ENCODE measurements at regions not wholly inside any gene's neighbourhood (a gene's known extent, or its start where the extent isn't known, plus 50 kb on each side); places are given as distances from the start of the nearest gene placed in this dataset.

GRCh38 chr4:145302725-145303124 lies 122.3 kb upstream of the OTUD4 start:
- Histone ChIP-seq H3K27me3 (ENCODE audit: insufficient read depth, low read length, poor library complexity, severe bottlenecking) (no peaks in the 10 kb centered on the region), H3K4me2 (ENCODE audit: low read depth, low read length, poor library complexity, severe bottlenecking) (no peak overlapping the region), H2AFZ (ENCODE audit: low read length) (no peak overlapping the region), H3K9me3 (ENCODE audit: insufficient read depth, low read depth, low read length) (no peaks in the 10 kb centered on the region), H3K9me2 (replicated peaks; ENCODE audit: low read depth, low read length) (no peaks in the 10 kb centered on the region), H3F3A (ENCODE audit: low read depth) (peaks cover 8% of the 10 kb centered on the region), H3K9ac (ENCODE audit: low read depth, low read length, poor library complexity, severe bottlenecking) (no peak overlapping the region), H3K4me3 (ENCODE audit: low read length, poor library complexity, severe bottlenecking) (no peak overlapping the region), H4K20me1 (ENCODE audit: insufficient read depth, low read length, poor library complexity, severe bottlenecking) (no peaks in the 10 kb centered on the region), H3K4me1 (ENCODE audit: insufficient read depth, low read length, poor library complexity, severe bottlenecking) (peaks cover 23% of the 10 kb centered on the region), H3K79me2 (ENCODE audit: insufficient read depth, low read length) (no peaks in the 10 kb centered on the region), H3K36me3 (ENCODE audit: insufficient read depth, low read length) (no peaks in the 10 kb centered on the region)
- TF ChIP-seq EZH2phosphoT487 (IDR thresholded peaks at IDR 0.05; ENCODE audit: borderline replicate concordance) (no peak), CTCF (conservative IDR thresholded peaks at IDR 0.05; ENCODE audit: low read length) (no peak)

- Histone ChIP-seq H4K20me1 (ENCODE audit: insufficient read depth, low read length, poor library complexity, severe bottlenecking) (no peaks in the 10 kb centered on the region), H3K9me3 (ENCODE audit: insufficient read depth, low read depth, low read length) (no peaks in the 10 kb centered on the region), H2AFZ (ENCODE audit: low read length) (no peak overlapping the region), H3K79me2 (ENCODE audit: insufficient read depth, low read length) (no peaks in the 10 kb centered on the region), H3K9ac (ENCODE audit: low read depth, low read length, poor library complexity, severe bottlenecking) (no peak overlapping the region), H3K4me1 (ENCODE audit: insufficient read depth, low read length, poor library complexity, severe bottlenecking) (peaks cover 29% of the 10 kb centered on the region), H3K36me3 (ENCODE audit: insufficient read depth, low read length) (no peaks in the 10 kb centered on the region), H3K4me3 (ENCODE audit: low read length, poor library complexity, severe bottlenecking) (no peak overlapping the region), H3K4me2 (ENCODE audit: low read depth, low read length, poor library complexity, severe bottlenecking) (no peak overlapping the region), H3F3A (ENCODE audit: low read depth) (peaks cover 8% of the 10 kb centered on the region), H3K27me3 (ENCODE audit: insufficient read depth, low read length, poor library complexity, severe bottlenecking) (no peaks in the 10 kb centered on the region), H3K9me2 (replicated peaks; ENCODE audit: low read depth, low read length) (no peaks in the 10 kb centered on the region)
- TF ChIP-seq EZH2phosphoT487 (IDR thresholded peaks at IDR 0.05; ENCODE audit: borderline replicate concordance) (no peak), CTCF (conservative IDR thresholded peaks at IDR 0.05; ENCODE audit: low read length) (no peak)
Observed at GRCh38 chr4:145301386-145302080, 121.1 kb upstream of the OTUD4 start.

GRCh38 chr4:145299380-145300076 lies 119.1 kb upstream of the OTUD4 start:
- Histone ChIP-seq H2AFZ (ENCODE audit: low read length) (peak overlapping the region; percentile 29; the same call in 1 of the 2 replicates), H3K79me2 (ENCODE audit: insufficient read depth, low read length) (no peaks in the 10 kb centered on the region), H3F3A (ENCODE audit: low read depth) (peaks cover 8% of the 10 kb centered on the region), H3K36me3 (ENCODE audit: insufficient read depth, low read length) (no peaks in the 10 kb centered on the region), H3K9me2 (replicated peaks; ENCODE audit: low read depth, low read length) (no peaks in the 10 kb centered on the region), H3K4me2 (ENCODE audit: low read depth, low read length, poor library complexity, severe bottlenecking) (peak overlapping the region; percentile 84), H3K9me3 (ENCODE audit: insufficient read depth, low read depth, low read length) (no peaks in the 10 kb centered on the region), H3K4me1 (ENCODE audit: insufficient read depth, low read length, poor library complexity, severe bottlenecking) (peaks cover 29% of the 10 kb centered on the region), H3K9ac (ENCODE audit: low read depth, low read length, poor library complexity, severe bottlenecking) (peak overlapping the region; percentile 68), H3K4me3 (ENCODE audit: low read length, poor library complexity, severe bottlenecking) (peak overlapping the region; percentile 65), H3K27me3 (ENCODE audit: insufficient read depth, low read length, poor library complexity, severe bottlenecking) (no peaks in the 10 kb centered on the region), H4K20me1 (ENCODE audit: insufficient read depth, low read length, poor library complexity, severe bottlenecking) (no peaks in the 10 kb centered on the region)
- TF ChIP-seq CTCF (conservative IDR thresholded peaks at IDR 0.05; ENCODE audit: low read length) (no peak), EZH2phosphoT487 (IDR thresholded peaks at IDR 0.05; ENCODE audit: borderline replicate concordance) (no peak)
